ENCODE measurements at regions not wholly inside any gene's neighbourhood (a gene's known extent, or its start where the extent isn't known, plus 50 kb on each side); places are given as distances from the start of the nearest gene placed in this dataset.

- H3K4me1 ChIP-seq (ENCODE audit: insufficient read depth, low read length) = no peaks in the 10 kb centered on the region
- ChIA-PET POLR2A (no interaction called here), CTCF (ENCODE audit: low intra/inter-chr PET ratio, low total read pairs) (no interaction called here)
- H3K27ac ChIP-seq (ENCODE audit: extremely low read length, insufficient read depth, low read length) = no peak overlapping the region
- H2AFZ ChIP-seq (ENCODE audit: low read length) = no peak overlapping the region
- no peak overlapping the region for H3K9ac ChIP-seq (ENCODE audit: insufficient read depth, low read depth, low read length)
- H3K9me3 ChIP-seq (ENCODE audit: low read length) = no peaks in the 10 kb centered on the region
- no peaks in the 10 kb centered on the region for H4K20me1 ChIP-seq (ENCODE audit: insufficient read depth, low read length)
- no peaks in the 10 kb centered on the region for H3K36me3 ChIP-seq (replicated peaks in 1 of 2; ENCODE audit: control insufficient read depth in 1 of 2, insufficient read depth in 2 of 2, low read length in 2 of 2)
- no peaks in the 10 kb centered on the region for H3K79me2 ChIP-seq (ENCODE audit: insufficient read depth, low read length)
- no peak overlapping the region for H3K4me2 ChIP-seq (ENCODE audit: low read depth, low read length)
- peaks cover 8 to 83% of the 10 kb centered on the region in 2 experiments; a peak in 4 of 5 replicates for H3K27me3 ChIP-seq (ENCODE audit: control insufficient read depth in 1 of 2, insufficient read depth in 2 of 2, low read length in 2 of 2)
- TF ChIP-seq SMAD3 (CRISPR knock-in tag; IDR thresholded peaks at IDR 0.05) (no peak), CBX5 (CRISPR knock-in tag; IDR thresholded peaks at IDR 0.05; ENCODE audit: borderline replicate concordance) (no peak), ELF1 (CRISPR knock-in tag; IDR thresholded peaks at IDR 0.05) (no peak), FOXA1 (IDR thresholded peaks at IDR 0.05) (no peak), FOXA1 (CRISPR knock-in tag; IDR thresholded peaks at IDR 0.05) (no peak), ZNF234 (CRISPR knock-in tag; conservative IDR thresholded peaks at IDR 0.05) (no peak), PRMT3 (CRISPR knock-in tag; IDR thresholded peaks at IDR 0.05; ENCODE audit: borderline replicate concordance, low read depth) (no peak), ZFP41 (CRISPR knock-in tag; IDR thresholded peaks at IDR 0.05; ENCODE audit: borderline replicate concordance) (no peak), GFI1 (CRISPR knock-in tag; IDR thresholded peaks at IDR 0.05; ENCODE audit: borderline replicate concordance) (no peak), DR1 (CRISPR knock-in tag; IDR thresholded peaks at IDR 0.05) (no peak), ZNF761 (CRISPR knock-in tag; conservative IDR thresholded peaks at IDR 0.05) (no peak), ARID4A (CRISPR knock-in tag; IDR thresholded peaks at IDR 0.05; ENCODE audit: borderline replicate concordance) (no peak), PAF1 (CRISPR knock-in tag; IDR thresholded peaks at IDR 0.05) (no peak), RBM39 (IDR thresholded peaks at IDR 0.05; ENCODE audit: low read depth, low read length, poor library complexity, severe bottlenecking) (no peak), KAT8 (CRISPR knock-in tag; IDR thresholded peaks at IDR 0.05) (no peak)
- no peak for FAIRE-seq
- no peak for DNase-seq (ENCODE audit: low spot score)
- in situ Hi-C loops (cut with HindIII; ENCODE audit: extremely low pct_ligation_motif_present, low pct_unique_long_range_greater_than_20kb) = no loop called here
- no peak for ATAC-seq
- BruUV-seq (replicated peaks) = no TSS peak
- 3% methylated on average over 6 of the region's 12 CpGs for WGBS (ENCODE audit: low lambda C conversion rate)
- H3K4me3 ChIP-seq (replicated peaks in 1 of 3; ENCODE audit: insufficient read depth in 1 of 3, low read depth in 2 of 3, low read length in 3 of 3) = no peak overlapping the region
- intact Hi-C loops (cut with micrococcal nuclease; ENCODE audit: unreplicated experiment) = no loop called here
Measured at GRCh38 chr2:120606280-120606679, 129.4 kb upstream of the GLI2 start.
